Fibroblast of mammary gland (primary cell): ENCODE measurements at regions not wholly inside any gene's neighbourhood (a gene's known extent, or its start where the extent isn't known, plus 50 kb on each side); places are given as distances from the start of the nearest gene placed in this dataset.

Source experiments
- DNase-seq: peaks from one replicate; pipeline ENCODE4 v3.0.0-alpha.2; 2010; ENCODE audit warnings: low read depth
- H3K4me3 ChIP-seq: 2 replicates; pipeline ENCODE4 v1.5.1; 2011; ENCODE audit warnings: low read depth, mild to moderate bottlenecking, low read length, moderate library complexity; ENCODE audit not compliant: control insufficient read depth
- TF ChIP-seq, protein P1 (sequence below): conservative IDR thresholded peaks from 2 replicates; pipeline ENCODE4 v1.5.1; 2011; ENCODE audit warnings: low read depth, low read length, inconsistent platforms; ENCODE audit not compliant: control insufficient read depth, insufficient read depth

DNA sequence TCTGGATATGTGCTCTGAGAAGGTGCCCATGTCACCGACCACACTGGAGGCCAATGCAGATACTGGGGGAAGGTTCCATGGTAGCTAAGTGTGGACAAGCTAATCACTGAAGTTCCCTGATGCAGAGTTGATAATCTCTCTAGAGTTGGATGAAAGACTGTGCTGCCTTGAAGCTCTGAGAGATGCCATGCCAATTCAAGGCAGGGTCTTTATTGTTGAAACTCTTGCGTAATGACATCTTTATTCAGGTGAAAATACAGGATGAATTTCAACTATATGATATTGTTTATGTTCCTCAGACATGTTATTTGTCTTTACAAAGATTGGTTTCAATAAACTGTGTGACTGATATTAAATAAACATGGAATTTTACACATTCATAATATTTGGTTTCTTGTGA lies 167.6 kb upstream of the TMEM161B start:
- H3K4me3 ChIP-seq, result no peak overlapping the region
- no peak for DNase-seq
- TF ChIP-seq, protein P1, sequence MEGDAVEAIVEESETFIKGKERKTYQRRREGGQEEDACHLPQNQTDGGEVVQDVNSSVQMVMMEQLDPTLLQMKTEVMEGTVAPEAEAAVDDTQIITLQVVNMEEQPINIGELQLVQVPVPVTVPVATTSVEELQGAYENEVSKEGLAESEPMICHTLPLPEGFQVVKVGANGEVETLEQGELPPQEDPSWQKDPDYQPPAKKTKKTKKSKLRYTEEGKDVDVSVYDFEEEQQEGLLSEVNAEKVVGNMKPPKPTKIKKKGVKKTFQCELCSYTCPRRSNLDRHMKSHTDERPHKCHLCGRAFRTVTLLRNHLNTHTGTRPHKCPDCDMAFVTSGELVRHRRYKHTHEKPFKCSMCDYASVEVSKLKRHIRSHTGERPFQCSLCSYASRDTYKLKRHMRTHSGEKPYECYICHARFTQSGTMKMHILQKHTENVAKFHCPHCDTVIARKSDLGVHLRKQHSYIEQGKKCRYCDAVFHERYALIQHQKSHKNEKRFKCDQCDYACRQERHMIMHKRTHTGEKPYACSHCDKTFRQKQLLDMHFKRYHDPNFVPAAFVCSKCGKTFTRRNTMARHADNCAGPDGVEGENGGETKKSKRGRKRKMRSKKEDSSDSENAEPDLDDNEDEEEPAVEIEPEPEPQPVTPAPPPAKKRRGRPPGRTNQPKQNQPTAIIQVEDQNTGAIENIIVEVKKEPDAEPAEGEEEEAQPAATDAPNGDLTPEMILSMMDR, result no peak

DNA sequence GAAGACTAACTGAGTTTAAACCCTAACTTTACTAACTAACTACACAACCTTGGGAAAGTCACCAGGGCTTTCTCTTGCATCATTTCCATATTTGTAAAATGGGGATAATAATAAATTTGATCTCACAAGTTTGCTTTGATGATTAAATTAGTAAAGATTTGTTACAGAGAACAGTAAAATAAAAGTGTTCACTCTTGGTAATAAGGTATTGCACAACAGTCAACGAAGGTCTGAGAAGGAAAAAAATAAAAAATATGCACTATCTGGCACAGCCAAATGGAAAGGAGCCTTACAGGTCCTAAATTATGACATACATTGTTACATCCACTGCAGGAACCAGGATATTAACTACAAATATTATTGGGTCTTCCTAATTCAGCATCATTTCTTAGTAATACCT lies 160.0 kb upstream of the TMEM161B start:
- H3K4me3 ChIP-seq, result no peak overlapping the region
- DNase-seq, result no peak
- TF ChIP-seq, protein P1, result no peak

DNA sequence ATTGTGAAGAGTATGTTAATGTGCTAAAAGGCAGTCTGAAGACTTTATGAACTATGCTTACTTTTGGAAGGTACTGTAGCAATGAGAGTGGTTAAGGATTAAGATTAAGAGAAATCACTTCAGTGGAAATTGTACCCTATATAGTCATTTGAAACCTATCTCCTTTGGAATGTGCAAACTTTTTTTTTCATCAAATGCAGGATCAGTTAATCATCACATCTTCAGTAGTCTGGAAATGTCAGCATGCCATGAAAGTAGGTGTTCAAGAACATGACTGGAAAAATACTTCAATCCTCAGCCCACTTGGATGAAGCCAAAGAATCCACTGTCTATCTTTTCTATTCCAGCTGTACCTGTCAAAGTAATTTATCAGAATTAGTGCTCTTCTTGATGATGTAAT lies 157.8 kb upstream of the TMEM161B start:
- TF ChIP-seq, protein P1, result no peak
- no peak overlapping the region for H3K4me3 ChIP-seq
- DNase-seq, result no peak

DNA sequence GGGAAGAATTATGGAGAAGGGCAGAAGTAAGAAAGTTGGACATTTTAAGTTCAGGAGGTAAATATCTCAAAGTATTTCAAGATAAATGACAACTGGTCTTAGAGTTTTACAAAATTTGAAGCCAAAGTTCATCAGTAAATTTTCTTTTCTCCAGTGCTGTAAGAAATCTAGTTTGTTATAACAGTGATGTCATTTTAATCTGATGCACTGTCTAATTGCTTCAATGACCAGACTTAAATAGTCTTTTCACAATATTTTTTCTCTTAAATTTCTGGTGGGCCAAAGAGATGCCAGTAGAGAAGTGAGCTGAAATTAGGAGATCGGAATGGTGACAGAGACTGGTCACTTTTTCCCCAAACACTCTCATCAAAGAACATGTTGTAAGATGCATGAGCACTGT lies 156.5 kb upstream of the TMEM161B start:
- no peak for DNase-seq
- TF ChIP-seq, protein P1, result no peak
- H3K4me3 ChIP-seq, result no peak overlapping the region

DNA sequence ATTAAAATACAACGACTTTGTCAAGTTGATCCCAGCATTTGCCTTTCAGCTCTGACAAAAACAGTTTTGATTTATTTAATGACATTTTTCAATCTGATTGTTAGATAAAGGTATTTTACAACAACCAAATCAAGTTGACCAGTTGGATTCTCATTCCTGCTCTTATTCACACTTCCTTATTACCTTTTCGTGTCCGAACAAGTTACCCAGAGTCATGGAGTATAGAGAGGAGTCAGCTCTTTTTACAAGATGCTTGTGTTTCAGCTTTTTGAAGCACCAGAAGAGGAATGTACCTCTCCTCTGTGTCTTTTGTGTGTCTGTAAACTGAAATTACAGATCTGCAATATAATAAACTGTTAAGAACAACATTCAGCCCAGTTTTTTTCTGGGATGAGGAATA lies 151.3 kb upstream of the TMEM161B start:
- no peak overlapping the region for H3K4me3 ChIP-seq
- no peak for DNase-seq
- TF ChIP-seq, protein P1, result no peak

DNA sequence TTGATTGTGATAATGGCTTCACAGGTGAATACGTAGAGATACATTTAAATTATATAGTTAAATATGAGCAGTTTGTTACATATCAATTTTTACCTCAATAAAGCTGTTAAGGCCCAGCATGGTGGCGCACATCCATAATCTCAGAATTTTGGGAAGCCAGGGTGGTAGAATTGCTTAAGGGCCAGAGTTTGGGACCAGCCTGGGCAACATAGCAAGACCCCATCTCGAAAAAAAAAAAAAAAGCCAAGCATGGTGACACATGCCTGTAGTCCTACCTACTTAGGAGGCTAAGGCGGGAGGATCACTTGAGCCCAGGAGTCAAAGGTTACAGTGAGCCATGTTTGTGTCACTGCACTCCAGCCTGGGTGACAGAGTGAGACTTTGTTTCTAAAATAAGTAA lies 138.7 kb upstream of the TMEM161B start:
- DNase-seq, result no peak
- H3K4me3 ChIP-seq, result no peak overlapping the region
- TF ChIP-seq, protein P1, result no peak

GRCh38 chr5:88405783-88406182 lies 137.1 kb upstream of the TMEM161B start:
- TF ChIP-seq, protein P1, result no peak
- peak; percentile 2 for DNase-seq
- no peak overlapping the region for H3K4me3 ChIP-seq
